HG03159 (cell line): ENCODE measurements at regions not wholly inside any gene's neighbourhood (a gene's known extent, or its start where the extent isn't known, plus 50 kb on each side); places are given as distances from the start of the nearest gene placed in this dataset.

ENCODE experiments used
- ATAC-seq: cut with Tn5 transposase; IDR thresholded peaks from one replicate; pipeline ENCODE4 v1.9.1; 2021; ENCODE audit warnings: mild to moderate bottlenecking, moderate library complexity; ENCODE audit not compliant: unreplicated experiment

DNA sequence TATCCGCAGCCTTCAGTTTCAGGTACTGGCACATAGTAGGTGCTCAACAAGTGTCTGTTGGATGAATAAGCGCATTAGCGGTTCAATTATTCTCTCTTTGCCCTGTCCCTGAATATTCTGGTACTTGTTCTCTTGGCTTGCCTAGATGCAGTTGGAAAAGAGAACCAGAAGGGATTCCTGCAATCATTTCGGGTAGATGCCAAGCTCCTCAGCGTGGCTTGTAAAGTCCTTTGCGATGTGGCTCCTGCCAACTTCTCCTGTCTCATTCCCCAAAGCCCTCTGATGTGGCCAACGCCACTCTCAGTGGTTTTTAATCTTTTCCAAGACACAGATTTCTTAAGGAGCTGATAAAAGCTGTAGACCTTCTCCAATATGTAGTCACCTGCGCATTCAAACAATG lies 230.3 kb downstream of the SUDS3 start:
- no peak for ATAC-seq

DNA sequence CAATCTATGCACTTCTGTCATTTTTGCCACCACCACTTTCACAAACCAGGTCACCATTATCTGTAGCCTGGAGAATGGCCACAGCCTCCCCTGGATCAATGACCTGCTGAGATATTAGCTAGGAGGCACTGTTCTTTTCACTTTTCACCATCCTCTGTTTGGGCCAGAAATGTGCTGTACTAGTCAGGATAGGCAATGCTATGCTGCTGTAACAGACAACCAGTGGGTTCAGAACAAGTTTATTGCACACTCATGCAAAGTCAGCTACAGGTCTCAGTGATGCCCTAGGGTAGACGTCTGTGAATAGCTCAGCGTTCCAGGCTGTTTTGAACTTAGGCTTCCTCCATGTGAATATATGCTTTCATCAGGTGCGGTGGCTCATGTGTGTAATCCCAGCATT lies 231.5 kb downstream of the SUDS3 start:
- no peak for ATAC-seq

DNA sequence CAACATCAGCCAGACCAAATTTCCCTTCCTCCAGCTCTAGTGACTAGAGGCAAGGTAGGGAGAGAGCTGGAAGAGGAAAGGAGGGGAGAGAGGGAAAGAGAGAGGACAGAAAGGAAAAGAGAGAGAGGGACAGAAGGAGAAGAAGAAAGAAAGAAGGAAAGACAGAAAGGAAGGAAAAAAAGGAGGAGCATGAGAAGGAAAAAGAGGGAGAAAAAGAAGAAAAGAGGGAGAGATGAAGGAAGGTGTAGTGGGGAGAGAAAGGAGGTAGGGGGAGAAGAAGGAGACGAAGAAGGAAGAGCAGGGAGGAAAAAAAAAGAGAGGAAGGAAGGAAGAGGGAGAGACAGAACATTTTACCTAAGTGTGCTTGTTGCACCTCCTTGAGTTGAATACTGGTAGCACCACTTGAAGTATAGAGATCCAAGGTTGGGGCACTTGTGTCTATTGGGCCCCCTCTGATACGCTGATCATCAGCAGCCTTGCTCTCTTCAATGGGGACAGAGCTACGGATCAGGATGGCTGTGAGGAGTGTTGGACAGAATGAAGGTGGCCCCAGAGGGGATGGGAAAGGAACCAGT lies 232.5 kb downstream of the SUDS3 start:
- ATAC-seq, result no peak

DNA sequence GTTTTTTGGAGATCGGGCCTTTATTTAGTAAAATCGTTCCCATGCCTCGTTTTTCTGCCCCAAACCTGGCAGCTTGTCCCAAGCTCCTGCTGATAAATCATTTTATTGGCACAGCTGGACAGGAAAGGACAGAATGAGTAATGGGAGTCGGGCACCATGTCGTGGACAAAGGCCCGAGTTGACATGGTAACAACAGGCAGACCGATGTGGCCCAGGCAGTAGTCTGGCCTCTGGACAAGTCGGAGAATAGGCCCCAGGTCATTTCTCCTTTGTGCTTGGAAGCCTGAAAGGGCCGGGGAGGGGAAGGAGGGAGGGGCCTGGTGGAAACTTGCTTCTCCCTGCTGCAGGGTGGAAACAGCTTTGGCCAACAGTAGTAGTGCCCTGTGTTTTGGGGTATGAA lies 234.9 kb downstream of the SUDS3 start:
- ATAC-seq, result no peak

DNA sequence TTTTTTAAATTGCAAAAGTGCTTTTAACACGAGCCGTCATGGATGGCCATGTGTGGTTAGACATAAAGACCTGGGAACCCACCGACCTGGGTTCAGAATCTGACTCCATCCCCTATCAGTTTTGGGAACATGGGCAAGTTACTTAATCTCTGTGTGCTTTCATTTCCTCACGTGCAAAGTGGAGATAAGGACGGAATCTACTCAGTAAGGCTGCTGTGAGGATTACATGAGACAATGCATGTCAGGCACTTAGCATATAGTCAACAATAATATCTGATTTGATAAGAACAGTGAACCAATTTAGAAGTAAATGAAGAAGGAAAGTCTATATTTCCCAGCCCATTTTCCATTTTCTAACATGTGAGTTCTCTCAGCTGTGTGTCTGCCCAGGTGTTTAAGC lies 235.4 kb downstream of the SUDS3 start:
- ATAC-seq, result no peak

DNA sequence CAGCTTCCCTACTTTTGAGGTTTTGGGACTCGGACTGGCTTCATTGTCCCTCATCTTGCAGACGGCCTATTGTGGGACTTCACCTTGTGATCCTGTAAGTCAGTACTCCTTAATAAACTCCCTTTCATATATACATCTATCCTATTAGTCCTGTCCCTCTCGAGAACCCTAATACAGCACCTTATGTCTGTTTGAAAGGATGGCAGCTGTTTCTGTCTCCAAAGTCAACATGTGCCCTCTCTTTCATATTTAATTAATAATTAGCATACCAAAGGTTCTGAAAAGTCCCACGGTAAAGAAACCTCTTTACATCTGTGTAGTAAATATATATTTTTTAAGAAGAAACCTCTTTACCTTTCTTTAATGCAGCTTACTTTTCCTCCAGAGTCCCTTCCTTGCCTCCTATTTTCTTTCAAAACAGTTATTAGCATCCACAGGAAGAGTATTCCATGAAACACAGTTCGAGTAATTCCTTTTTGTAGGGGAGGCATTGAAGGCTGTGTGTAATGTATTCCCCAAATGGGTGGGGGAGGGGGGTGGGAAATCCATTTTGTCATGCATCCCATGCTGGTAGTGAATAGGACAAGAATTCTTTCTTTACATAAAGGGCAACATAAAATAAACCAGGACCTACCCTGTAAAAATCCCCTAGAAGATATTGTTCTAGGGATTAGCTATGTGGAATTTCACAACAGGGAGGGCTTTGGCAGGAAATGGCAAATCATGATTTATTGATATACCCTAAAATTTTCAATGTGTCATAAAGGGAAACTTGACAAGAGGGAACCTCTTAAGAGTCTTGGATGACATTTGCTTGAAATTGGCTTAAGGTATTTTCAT lies 241.5 kb downstream of the SUDS3 start:
- ATAC-seq, result no peak

DNA sequence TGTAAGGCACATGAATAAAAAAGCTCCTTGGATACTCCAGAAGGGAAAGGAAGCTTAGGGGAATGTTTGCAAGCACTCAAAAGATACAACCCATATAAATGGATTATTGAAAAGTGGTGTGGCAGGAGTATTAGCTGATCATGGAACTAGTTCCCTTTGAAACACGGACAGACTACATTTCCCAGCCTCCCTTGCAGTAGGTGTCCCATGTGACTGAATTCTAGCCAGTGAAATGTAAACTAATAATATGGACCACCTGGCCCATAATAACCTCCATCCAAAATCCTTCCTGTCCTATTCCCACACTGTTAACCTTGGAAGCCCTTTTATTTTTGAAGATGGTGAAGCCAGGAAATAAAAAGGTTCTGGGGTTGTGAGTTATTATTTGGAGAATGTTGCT lies 242.3 kb downstream of the SUDS3 start:
- no peak for ATAC-seq

DNA sequence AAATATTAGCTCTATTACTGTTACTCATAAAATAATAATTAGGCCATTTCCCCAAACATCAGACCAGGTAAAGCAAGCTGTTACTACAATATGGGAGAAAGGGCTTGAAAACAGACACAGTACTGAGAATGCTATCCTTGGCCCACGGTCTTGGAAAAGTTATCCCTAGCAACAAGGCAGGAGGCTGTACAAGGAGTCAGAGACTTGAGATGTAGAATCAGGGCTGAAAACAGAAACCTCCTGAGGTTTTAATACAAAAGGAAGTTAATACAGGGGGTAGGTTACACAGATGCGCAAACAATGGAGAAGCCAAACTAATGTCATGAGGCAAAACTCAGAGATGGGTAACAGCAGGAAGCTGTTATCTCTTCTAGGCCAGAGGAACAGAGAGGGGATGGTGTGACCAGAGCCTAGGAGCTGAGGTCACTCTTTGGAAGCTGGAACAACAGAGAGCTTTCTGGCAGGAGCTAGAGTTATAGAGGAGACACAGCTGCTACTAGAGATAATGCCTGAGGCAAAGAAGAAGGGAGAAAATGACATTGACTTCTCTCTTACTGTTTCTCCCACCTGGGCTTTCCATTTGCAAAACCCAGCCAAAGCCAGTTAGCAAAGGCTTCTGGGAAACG lies 248.8 kb downstream of the SUDS3 start:
- ATAC-seq, result no peak

DNA sequence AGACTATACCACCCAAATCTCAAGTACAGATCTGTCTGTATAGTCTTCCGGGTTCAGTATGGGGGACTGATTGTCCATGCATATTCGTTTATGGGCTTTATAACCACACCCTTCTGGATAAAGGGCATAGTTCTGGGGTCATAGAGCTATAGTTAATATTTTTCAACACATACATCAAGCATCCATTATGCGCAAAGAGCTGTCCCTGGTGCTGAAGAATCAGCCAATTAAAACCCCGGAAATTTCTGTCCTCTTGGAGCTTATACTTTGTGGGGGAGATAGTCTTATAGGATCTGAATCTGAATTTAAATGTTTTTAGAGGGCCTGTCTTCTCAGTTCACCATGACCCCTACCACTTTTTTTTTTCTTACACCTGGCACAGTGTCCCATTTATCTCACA lies 256.7 kb downstream of the SUDS3 start:
- no peak for ATAC-seq

DNA sequence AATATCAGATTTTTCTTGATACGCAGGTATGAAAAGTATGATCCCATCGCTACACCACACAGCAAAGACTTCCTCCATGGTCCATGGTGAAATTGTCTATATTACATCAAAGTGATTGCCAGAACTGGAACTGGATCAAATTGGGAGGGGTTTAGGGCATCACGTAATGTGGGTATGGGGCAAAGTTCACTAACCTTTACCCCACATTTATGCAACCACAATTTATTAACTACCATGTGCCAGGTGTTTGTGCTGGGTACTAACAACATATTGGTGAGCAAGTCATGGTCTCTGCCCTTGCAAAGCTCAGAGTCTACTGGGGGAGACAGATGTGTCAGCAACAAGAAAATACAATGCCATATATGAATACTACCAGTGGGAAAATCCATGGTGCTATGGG lies 258.9 kb downstream of the SUDS3 start:
- no peak for ATAC-seq

DNA sequence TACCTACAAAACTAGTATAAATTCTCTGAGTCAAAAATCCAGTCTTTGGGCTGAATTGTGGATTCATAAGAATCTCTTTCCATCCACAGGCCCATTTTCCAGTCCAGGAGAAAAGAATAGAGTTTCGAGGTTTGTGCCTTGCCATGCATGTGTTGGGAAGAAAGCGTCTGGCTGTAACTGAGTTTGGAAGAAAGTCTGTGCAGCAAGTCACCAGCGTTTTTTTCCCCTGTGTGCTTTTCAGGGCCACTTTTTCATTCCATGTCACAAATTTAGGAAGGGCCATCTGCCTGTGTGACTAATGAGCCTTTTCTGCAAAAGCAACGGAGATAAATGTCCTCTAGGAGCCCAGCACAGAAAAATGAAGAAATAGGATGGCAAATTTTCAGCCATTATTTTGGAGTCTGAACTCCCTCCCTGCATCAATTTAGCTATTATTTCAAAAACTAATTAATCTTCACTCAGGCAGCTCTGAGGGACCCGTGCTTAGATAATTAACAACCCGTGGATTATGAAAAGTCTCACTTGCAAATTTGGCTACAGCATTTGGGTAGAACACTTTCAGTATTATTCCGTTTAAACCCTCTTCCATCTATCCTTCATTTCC lies 261.5 kb downstream of the SUDS3 start:
- no peak for ATAC-seq

DNA sequence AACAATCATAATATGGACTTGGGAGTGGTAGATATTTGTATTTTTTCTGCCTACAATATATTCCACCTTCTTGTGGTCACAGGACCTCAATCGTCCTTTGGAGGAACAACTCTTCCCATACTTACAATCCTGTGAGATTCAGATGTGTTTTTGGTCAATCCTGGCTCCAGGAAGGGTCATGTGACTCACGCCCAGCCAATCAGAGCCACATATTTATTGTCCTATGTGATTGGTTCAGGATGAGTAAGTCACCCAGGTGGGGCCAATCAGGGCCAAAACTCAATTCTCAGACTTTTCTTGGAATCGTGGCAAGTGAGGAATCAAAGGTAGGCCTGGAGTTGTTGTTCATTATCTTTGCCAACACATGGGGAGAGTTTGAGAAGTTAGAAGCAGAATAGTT lies 264.9 kb downstream of the SUDS3 start:
- no peak for ATAC-seq

DNA sequence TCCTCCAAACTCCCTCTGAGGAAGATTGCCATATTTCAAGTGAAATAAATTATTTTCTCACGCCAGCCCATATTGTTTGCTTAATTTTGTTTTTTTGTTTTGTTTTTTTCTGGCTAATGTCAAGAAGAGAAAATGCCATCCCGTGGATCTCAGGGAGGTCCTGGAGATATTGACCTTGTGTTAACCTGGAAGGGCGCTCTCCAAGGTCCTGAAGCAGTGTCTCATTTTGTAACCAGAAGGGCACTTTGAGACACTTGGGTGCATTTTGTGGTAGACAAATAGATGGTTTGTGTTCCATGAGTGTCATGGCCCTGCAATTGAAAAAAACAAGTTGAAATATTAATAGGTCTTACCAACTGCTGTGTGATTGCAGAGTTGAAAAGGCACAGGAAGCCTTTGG lies 268.9 kb downstream of the SUDS3 start:
- no peak for ATAC-seq

DNA sequence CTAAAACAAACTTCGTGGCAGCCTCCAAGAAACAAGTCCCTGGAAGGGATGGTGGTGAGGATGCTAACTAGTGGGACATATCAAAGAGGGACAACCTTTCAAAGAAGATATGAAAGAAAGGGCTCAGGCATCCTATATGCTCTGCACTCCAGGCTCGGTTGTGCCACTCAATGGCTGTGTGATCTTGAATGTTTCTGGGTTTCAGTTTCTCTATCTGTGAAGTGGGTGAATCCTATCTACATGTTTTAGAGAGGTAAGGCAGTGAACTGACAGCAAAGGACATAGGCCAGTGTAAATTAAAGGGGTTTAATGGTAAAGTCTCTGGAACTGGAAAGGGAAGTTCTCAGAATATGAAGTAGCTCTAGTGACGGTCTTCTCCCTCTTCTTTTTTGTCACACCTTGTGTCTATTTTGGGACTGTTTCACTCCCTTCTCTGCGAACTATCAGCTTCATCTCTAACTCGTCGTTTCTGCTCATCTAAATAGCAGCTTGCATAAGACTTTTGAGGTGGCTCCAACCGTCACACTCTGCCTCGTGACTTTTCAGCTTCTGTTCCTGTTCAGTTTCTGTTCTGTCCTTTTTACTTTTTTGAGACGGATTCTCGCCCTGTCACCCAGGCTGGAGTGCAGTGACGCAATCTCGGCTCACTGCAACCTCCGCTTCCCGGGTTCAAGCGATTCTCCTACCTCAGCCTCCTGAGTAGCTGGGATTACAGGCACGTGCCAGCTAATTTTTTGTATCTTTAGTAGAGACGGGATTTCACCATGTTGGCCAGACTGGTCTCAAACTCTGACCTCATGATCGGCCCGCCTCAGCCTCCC lies 273.6 kb downstream of the SUDS3 start:
- no peak for ATAC-seq

DNA sequence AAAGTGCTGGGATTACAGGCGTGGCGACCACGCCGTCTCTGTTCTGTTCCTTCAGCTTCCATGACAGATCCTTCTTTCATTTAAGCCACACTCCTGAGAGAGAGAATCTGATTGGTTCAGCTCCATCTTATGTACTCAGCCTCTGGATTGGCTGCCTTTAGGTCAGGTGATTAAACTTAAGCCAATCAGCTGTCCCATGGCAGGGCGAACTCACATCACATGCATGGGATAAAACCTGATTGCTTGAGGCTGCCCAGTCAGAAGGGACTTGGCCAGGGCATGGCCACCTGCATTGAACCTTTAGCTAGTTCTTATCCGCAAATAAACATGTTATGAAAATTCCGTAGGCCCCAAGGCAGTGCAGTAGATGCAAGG lies 274.2 kb downstream of the SUDS3 start:
- no peak for ATAC-seq

DNA sequence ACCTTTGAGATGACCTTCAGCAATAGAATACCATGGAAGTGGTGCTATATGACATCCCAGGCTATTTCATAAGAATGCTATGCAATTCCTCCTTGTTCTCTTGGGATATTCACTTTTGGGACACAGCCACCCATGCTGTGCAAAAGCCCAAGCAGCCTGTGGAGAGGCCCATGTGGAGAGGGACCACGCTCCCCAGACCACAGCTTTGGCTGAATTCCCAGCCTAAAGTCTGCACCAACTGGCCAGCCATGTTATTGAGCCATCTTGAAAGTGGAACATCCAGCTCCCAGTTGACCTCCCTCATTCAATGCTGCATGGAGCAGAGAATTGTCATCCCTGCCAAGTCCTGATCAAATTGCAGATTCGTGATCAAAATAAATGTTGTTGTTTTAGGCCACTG lies 275.1 kb downstream of the SUDS3 start:
- ATAC-seq, result no peak

DNA sequence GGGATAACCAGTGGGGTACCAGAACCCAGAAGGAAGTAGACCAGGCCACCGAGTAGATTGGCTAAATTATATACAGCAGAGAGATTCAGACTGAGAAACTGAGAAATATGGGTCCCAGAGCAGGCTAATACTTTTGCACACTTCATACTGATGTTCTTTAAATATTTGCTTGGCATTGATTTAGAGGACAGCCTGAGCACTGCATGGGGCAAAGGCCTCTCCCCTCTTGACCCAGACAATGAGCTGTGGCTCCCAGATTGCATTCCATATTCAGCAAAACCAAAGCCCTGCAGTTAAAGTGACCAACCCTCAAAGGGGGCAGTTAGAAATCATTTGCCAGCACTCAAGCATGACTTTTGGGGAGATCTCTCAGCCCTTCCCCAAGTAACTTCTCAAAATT lies 279.2 kb downstream of the SUDS3 start:
- no peak for ATAC-seq

DNA sequence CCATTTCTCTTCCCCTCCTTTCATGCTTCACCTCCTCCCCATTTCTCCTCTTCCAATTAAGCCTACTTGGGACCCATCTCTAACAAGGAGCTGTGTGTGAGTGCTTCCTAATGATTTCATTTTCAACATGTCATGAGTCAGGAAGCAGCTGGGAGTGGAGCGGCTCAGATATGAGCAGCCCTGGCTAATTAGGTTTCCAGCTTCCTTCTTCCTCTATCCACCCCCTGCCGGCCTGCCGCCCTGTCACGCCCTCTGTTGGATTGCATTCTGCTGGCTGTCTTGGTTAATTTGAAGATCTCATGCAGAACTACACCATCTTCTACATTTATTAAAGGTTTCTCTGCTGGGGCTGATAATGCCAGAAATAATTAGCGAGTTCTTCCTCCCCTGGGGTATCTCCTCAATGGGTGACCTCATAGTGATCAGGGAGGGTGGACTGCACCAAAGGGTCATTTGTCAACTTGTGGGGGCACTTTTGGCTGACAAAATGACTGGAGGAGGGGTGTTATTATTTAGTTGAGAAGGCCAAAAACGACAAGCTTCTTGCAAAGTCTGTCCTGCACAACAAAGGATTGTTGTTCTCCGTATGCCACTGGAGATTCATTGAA lies 300.9 kb upstream of the SRRM4 start:
- no peak for ATAC-seq

DNA sequence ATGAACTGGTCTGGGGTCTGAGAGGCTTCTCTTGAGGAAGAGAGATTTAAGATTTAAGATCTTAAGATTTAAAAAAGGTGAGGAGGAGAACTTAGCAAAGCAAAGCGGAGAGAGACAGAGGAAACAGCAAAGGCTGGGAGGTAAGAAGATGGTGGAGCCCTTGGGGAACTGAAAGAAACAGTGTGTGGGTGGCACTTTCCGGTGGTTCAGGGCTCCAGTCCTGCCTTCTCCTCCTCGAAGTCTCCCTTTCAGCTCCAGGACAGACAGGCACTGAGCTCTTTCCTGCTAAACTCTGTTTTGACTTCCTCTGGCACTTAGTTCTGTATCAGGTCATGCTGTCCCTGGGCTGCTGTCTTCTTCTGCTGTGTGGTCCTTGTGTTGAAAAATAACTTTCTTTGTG lies 298.7 kb upstream of the SRRM4 start:
- peak; percentile 61 for ATAC-seq

DNA sequence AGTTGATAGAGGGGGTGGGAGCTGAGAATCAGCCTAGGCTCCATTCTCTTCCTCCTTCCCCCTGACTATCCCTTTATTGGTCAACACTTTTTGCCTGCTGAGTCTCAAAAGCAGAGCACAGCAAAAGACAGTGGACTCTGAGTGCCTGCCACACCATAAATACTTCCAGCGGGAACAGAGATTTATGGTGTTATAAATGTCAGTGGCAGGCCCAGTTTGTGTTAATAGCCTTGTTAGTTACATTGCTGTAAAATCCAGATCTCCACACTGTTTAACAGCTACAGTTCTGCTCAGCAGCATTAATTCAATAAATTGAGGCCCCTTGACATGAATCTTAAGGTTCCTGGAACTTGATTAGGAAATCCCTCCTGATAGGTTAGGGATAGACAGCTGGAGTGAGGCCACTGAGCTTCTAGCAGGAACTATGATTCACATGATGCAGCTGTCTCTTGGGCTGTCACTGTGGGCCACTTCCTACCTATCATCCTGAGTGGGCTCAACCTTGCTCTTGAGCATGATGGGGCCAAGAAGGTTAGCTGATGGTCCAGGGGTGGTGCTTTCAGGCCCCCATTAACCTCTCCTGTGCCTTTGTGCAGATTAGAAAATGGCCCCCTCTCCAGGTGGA lies 295.2 kb upstream of the SRRM4 start:
- no peak for ATAC-seq
